AG04450 (cell line): ENCODE measurements at regions not wholly inside any gene's neighbourhood (a gene's known extent, or its start where the extent isn't known, plus 50 kb on each side); places are given as distances from the start of the nearest gene placed in this dataset.
"Not testable (repeated sequence)": the region's sequence is repeated elsewhere in the genome, so short reads cannot be mapped to it uniquely, and the experiment has no call there.

Source experiments
- CTCF ChIA-PET: fragments of 300-600, 350-600 bp; formaldehyde crosslinking; extraction: SDS; loops from one replicate; lab custom pipeline; 2022; ENCODE audit warnings: antibody characterized with exemption, inconsistent platforms; lab: Charles Lee
- POLR2A ChIA-PET: fragments of 350-600 bp; formaldehyde crosslinking; extraction: SDS; loops from one replicate; lab custom pipeline; 2021; ENCODE audit warnings: antibody characterized with exemption, inconsistent platforms; lab: Yijun Ruan, JAX
- DNase-seq: peaks from one replicate; pipeline ENCODE4 v3.0.0-alpha.2; 2011; ENCODE audit warnings: low read depth, low spot score
- H3K27ac ChIP-seq: one replicate; pipeline ENCODE4 v1.5.1; 2012; ENCODE audit warnings: low read depth, low read length, control low read depth
- H3K27me3 ChIP-seq: one replicate; pipeline ENCODE4 v1.6.0; 2012; ENCODE audit warnings: low read length; ENCODE audit not compliant: control insufficient read depth, insufficient read depth
- H3K4me3 ChIP-seq: 2 replicates; pipeline ENCODE4 v1.5.1; 2011; ENCODE audit warnings: mild to moderate bottlenecking, low read depth, low read length, control low read depth
- H3K9me3 ChIP-seq: 2 replicates; pipeline ENCODE4 v1.5.1; 2012; ENCODE audit warnings: low read length; ENCODE audit not compliant: control insufficient read depth, insufficient read depth
- CTCF ChIP-seq: IDR thresholded peaks from 2 replicates; pipeline ENCODE4 v1.5.1; 2011; ENCODE audit warnings: low read depth, low read length, control low read depth, inconsistent platforms

GRCh38 chr4:177802162-177802561, 359.9 kb upstream of the AGA start:
- no peak for DNase-seq
- Histone ChIP-seq H3K27me3 (no peaks in the 10 kb centered on the region), H3K9me3 (no peaks in the 10 kb centered on the region), H3K27ac (no peak overlapping the region), H3K4me3 (no peak overlapping the region)
- ChIA-PET CTCF (no interaction called here), POLR2A (no interaction called here)
- no peak for TF ChIP-seq CTCF

- H3K27ac ChIP-seq = no peak overlapping the region
- TF ChIP-seq CTCF = no peak
- no peaks in the 10 kb centered on the region for H3K27me3 ChIP-seq
- ChIA-PET CTCF (no interaction called here), POLR2A (no interaction called here)
- no peaks in the 10 kb centered on the region for H3K9me3 ChIP-seq
- no peak overlapping the region for H3K4me3 ChIP-seq
- no peak for DNase-seq
These were observed 360.4 kb upstream of the AGA start for GRCh38 chr4:177802661-177803060.

DNA sequence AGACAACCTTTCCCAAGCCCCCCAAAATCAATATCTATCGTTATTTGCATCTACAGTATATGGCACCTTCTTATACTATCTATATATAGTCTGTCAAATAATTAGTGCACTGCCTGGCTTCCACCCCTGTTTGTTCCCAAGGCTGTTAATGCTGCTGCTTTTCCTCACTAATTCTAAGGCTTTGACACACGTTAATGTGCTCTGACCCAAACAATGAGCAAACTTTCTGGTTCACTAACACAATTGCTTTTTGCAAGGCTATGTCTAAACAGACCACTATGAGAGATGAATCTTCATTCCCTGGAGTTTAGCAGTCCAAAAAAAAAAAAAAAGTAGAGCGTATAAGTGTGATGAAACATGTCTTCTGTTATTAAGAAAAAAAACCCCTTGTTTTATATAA, 360.9 kb upstream of the AGA start:
- H3K9me3 ChIP-seq = no peaks in the 10 kb centered on the region
- no peaks in the 10 kb centered on the region for H3K27me3 ChIP-seq
- ChIA-PET POLR2A (no interaction called here), CTCF (no interaction called here)
- DNase-seq = no peak
- no peak overlapping the region for H3K4me3 ChIP-seq
- TF ChIP-seq CTCF = no peak
- no peak overlapping the region for H3K27ac ChIP-seq

DNA sequence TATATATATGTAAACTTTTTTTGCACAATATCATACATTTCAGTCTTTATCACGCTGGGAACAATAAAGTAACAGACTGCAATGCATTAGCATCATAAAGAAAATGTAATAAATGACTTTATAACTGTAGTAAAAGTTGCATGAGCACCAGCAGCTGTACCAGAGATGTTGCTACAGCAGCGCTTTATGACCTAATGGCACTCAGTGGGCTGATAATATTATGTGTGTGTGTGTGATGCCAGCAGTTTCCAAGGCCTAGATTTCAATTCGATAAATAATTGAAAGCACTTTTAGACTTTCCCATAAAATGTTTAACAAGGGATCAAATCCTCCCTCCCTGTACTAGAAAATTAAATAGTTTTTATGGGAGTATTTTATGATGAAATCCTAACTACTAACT, 367.6 kb upstream of the AGA start:
- CTCF ChIA-PET = no interaction called here
- Histone ChIP-seq H3K27ac (no peak overlapping the region), H3K9me3 (no peaks in the 10 kb centered on the region), H3K4me3 (no peak overlapping the region), H3K27me3 (no peaks in the 10 kb centered on the region)
- no peak for DNase-seq
- POLR2A ChIA-PET = no interaction called here
- TF ChIP-seq CTCF = no peak

GRCh38 chr4:177810220-177810619, 368.0 kb upstream of the AGA start:
- Histone ChIP-seq H3K27me3 (no peaks in the 10 kb centered on the region), H3K9me3 (no peaks in the 10 kb centered on the region), H3K4me3 (no peak overlapping the region), H3K27ac (no peak overlapping the region)
- DNase-seq = no peak
- ChIA-PET POLR2A (no interaction called here), CTCF (no interaction called here)
- no peak for TF ChIP-seq CTCF

GRCh38 chr4:177818392-177818791, 376.2 kb upstream of the AGA start:
- H3K27ac ChIP-seq, H3K9me3 ChIP-seq, DNase-seq, H3K27me3 ChIP-seq, CTCF ChIA-PET, POLR2A ChIA-PET, H3K4me3 ChIP-seq: not testable (repeated sequence)
